IPS DF 4.7 (cell line): ENCODE measurements at regions not wholly inside any gene's neighbourhood (a gene's known extent, or its start where the extent isn't known, plus 50 kb on each side); places are given as distances from the start of the nearest gene placed in this dataset.

Source experiments
- DNase-seq: peaks from one replicate; pipeline ENCODE4 v3.0.0-alpha.2; 2013; ENCODE audit warnings: low spot score; ENCODE audit errors: extremely low read depth

- DNase-seq: no peak
Measured at GRCh38 chr13:82439159-82439904, 1442.9 kb downstream of the SLITRK1 start.

- no peak for DNase-seq
Measured at GRCh38 chr13:82438320-82438719, 1444.0 kb downstream of the SLITRK1 start.

GRCh38 chr13:82436099-82436585, 1446.1 kb downstream of the SLITRK1 start:
- no peak for DNase-seq

DNA sequence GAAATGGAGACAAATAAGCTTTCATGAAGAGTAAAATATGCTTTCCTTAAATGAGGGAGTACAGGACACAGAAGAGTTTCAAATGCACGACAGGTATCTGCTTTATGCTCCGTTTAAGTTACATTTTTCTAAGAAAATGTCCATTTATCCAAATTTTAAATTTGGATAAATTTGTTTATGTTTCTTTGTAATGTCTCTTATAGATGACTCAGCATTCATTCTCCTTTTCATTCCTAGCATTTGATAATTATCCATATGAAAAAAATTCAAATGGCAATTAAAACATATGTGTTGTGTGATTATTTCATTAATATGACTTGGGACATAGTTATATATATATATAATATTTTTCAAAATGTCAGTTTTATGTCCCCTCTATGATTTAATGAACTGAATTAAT, 1449.3 kb downstream of the SLITRK1 start:
- no peak for DNase-seq

- DNase-seq: no peak
Measured at GRCh38 chr13:82412749-82413148, 1469.5 kb downstream of the SLITRK1 start.

GRCh38 chr13:82407321-82407720, 1475.0 kb downstream of the SLITRK1 start:
- DNase-seq: no peak

- no peak for DNase-seq
Measured at GRCh38 chr13:82374719-82375118, 1507.6 kb downstream of the SLITRK1 start.

DNA sequence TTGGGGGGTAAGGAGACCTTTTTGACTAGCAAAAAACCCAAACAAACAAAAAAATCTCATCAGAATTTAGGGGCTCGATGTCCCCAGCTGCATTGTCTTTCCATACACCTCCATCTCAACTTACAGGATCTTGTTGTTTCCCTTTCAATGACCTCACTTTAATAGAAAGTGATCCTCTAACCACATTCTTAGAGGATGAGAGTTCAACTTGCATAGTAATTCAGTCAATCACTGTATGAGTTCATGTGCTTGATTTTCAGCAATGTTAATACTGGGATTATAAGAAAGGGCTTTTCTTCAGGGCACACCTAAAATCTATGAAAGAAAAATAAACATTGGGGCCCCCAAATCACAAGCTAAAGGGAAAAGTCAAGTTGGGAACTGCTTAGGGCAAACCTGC, 1512.0 kb downstream of the SLITRK1 start:
- no peak for DNase-seq

DNA sequence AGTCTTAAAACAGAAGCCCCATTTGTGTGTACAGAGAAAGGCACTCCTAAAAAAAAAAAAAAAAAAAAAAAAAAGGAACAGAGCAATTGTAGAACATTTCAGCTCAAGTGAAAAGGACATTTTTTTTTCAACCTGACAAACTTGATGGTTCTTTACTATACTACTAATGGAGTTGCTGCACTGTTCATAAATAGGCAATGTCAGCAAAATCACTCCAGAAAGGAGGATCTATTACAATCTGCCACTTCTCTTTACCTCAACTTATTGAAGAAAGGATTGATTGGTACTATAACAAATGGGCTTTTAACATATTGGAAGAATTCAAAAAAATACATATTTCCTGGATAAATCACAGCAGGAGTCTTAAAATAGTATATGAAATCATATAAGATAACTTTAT, 1517.7 kb downstream of the SLITRK1 start:
- no peak for DNase-seq

DNA sequence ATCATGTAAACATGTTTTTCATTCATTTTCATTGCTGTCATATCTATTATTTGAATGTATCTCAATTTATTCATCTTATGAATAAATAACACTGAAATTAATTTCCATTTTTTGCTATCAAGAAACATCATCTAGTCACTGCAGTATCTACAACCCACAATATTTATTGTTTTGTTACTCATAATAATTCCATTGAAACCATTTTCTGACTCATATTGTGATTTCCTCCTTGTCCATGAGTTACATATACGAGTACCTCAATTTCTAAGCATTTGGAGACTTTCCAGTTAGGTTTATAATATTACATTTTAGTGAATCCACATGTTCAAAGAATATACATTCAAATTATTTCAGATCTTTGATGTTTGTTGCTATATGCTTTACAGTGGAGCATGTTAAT, 1524.0 kb downstream of the SLITRK1 start:
- DNase-seq: no peak

- DNase-seq: no peak
Measured at GRCh38 chr13:82356667-82357410, 1525.4 kb downstream of the SLITRK1 start.

- no peak for DNase-seq
Measured at GRCh38 chr13:82344867-82345266, 1537.4 kb downstream of the SLITRK1 start.

GRCh38 chr13:82341116-82341515, 1541.2 kb downstream of the SLITRK1 start:
- no peak for DNase-seq

- DNase-seq: peak; percentile 22
Measured at GRCh38 chr13:82330499-82330898, 1551.8 kb downstream of the SLITRK1 start.

DNA sequence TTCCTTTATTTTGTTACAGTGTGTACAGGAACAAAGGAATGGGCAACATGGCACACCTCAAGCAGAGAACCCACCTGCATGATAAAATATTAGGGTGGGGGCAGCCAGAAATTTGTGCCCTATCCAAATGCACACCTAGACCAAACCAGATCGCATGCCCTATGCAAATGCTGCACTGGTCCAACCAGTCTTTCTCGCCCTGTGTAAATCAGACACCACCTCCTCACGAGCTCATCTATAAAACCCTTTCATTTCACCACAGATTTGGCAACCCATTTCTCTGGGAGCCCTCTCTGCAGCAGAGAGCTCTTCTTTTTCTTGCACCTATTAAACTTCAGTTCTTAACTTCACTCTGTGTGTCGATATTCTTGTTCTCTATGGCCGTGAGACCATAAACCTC, 1559.2 kb downstream of the SLITRK1 start:
- no peak for DNase-seq

- no peak for DNase-seq
Measured at GRCh38 chr13:82305588-82305987, 1576.7 kb downstream of the SLITRK1 start.

DNA sequence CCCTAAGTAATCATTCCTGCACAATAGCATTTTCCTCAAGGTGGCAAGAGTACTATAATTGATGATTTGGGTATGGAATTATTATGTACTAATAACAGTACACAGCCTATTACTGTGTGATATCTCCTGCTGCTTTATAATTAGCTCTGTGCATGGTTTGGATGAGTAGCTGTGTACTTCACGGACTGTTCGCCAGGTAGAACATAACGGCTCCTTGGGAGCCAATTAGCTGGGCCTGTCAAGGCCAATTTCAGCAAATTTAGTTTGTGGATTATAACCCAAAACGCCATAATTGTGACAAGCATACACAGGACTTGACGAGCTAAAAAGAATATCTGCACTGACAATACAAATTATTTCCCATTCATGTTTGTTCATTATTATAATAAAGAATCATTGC, 1584.2 kb downstream of the SLITRK1 start:
- DNase-seq: no peak

DNA sequence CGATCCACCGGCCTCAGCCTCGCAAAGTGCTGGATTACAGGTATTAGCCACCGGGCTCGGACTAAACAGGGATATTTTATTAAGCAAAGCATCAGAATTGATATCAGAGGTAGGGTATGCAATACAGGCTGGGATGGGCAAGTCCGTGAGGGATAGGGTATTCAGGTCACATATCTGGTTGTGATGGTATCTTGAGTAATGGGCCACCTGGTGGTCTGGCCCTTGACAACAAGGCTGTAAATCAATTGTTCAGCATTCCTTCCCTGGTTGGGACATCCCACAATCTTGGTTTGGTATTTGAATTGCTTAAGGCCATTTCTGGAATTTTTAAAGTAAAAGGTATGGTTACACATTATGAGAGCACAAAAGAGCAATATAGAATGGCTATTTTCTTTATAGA, 1588.0 kb downstream of the SLITRK1 start:
- DNase-seq: peak; percentile 19

- no peak for DNase-seq
Measured at GRCh38 chr13:82292334-82292733, 1589.9 kb downstream of the SLITRK1 start.

- DNase-seq: no peak
Measured at GRCh38 chr13:82291852-82292251, 1590.4 kb downstream of the SLITRK1 start.

GRCh38 chr13:82275644-82276043, 1606.6 kb downstream of the SLITRK1 start:
- no peak for DNase-seq

DNA sequence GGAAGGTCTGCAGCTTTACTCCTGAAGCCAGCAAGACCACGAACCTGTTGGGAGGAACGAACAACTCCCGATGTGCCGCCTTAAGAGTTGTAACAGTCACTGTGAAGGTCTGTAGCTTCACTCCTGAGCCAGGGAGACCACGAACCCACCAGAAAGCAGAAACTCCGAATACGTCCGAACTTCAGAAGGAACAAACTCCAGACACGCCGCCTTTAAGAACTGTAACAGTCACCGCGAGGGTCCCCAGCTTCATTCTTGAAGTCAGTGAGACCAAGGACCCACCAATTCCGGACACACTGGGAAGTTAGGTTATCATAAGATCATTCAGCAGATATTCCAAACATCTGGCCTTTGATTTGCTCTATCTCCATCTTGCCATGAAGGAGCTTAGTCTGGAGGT, 1623.0 kb downstream of the SLITRK1 start:
- no peak for DNase-seq
